ENCODE measurements at regions not wholly inside any gene's neighbourhood (a gene's known extent, or its start where the extent isn't known, plus 50 kb on each side); places are given as distances from the start of the nearest gene placed in this dataset.
"Not testable (repeated sequence)": the region's sequence is repeated elsewhere in the genome, so short reads cannot be mapped to it uniquely, and the experiment has no call there.

- no peak overlapping the region for H3K4me2 ChIP-seq (ENCODE audit: low read length)
- H3K9me3 ChIP-seq (replicated peaks; ENCODE audit: low read length), result no peaks in the 10 kb centered on the region
- H3K9ac ChIP-seq (ENCODE audit: low read depth, low read length), result no peak overlapping the region
- H3K4me1 ChIP-seq (ENCODE audit: control insufficient read depth, insufficient read depth, low read length), result peaks cover 3% of the 10 kb centered on the region
- no peak overlapping the region for H3K4me3 ChIP-seq (ENCODE audit: low read length)
- H3K36me3 ChIP-seq (ENCODE audit: insufficient read depth, low read length), result no peaks in the 10 kb centered on the region
- peaks cover 2% of the 10 kb centered on the region for H3K27me3 ChIP-seq (ENCODE audit: control insufficient read depth, insufficient read depth, low read length)
Observed at GRCh38 chr1:177429234-177429633, 258.5 kb downstream of the BRINP2 start.

GRCh38 chr1:177427811-177428210 is 257.1 kb downstream of the BRINP2 start:
- Histone ChIP-seq H3K4me2 (ENCODE audit: low read length) (no peak overlapping the region), H3K4me3 (ENCODE audit: low read length) (no peak overlapping the region), H3K27me3 (ENCODE audit: control insufficient read depth, insufficient read depth, low read length) (peaks cover 2% of the 10 kb centered on the region), H3K9me3 (replicated peaks; ENCODE audit: low read length) (no peaks in the 10 kb centered on the region), H3K36me3 (ENCODE audit: insufficient read depth, low read length) (no peaks in the 10 kb centered on the region), H3K4me1 (ENCODE audit: control insufficient read depth, insufficient read depth, low read length) (peaks cover 3% of the 10 kb centered on the region), H3K9ac (ENCODE audit: low read depth, low read length) (no peak overlapping the region)

- no peak overlapping the region for H3K4me3 ChIP-seq (ENCODE audit: low read length)
- no peak overlapping the region for H3K9ac ChIP-seq (ENCODE audit: low read depth, low read length)
- H3K9me3 ChIP-seq (replicated peaks; ENCODE audit: low read length), result no peaks in the 10 kb centered on the region
- H3K4me1 ChIP-seq (ENCODE audit: control insufficient read depth, insufficient read depth, low read length), result peaks cover 3% of the 10 kb centered on the region
- peaks cover 2% of the 10 kb centered on the region for H3K27me3 ChIP-seq (ENCODE audit: control insufficient read depth, insufficient read depth, low read length)
- H3K4me2 ChIP-seq (ENCODE audit: low read length), result no peak overlapping the region
- no peaks in the 10 kb centered on the region for H3K36me3 ChIP-seq (ENCODE audit: insufficient read depth, low read length)
Observed at GRCh38 chr1:177426497-177426896, 255.7 kb downstream of the BRINP2 start.

- H3K9ac ChIP-seq (ENCODE audit: low read depth, low read length), result no peak overlapping the region
- H3K9me3 ChIP-seq (replicated peaks; ENCODE audit: low read length), result no peaks in the 10 kb centered on the region
- H3K4me1 ChIP-seq (ENCODE audit: control insufficient read depth, insufficient read depth, low read length), result peaks cover 3% of the 10 kb centered on the region
- no peak overlapping the region for H3K4me3 ChIP-seq (ENCODE audit: low read length)
- H3K27me3 ChIP-seq (ENCODE audit: control insufficient read depth, insufficient read depth, low read length), result no peaks in the 10 kb centered on the region
- no peaks in the 10 kb centered on the region for H3K36me3 ChIP-seq (ENCODE audit: insufficient read depth, low read length)
- no peak overlapping the region for H3K4me2 ChIP-seq (ENCODE audit: low read length)
Observed at GRCh38 chr1:177425199-177425598, 254.4 kb downstream of the BRINP2 start.

- H3K9ac ChIP-seq (ENCODE audit: low read depth, low read length), result no peak overlapping the region
- H3K27me3 ChIP-seq (ENCODE audit: control insufficient read depth, insufficient read depth, low read length), result no peaks in the 10 kb centered on the region
- no peaks in the 10 kb centered on the region for H3K36me3 ChIP-seq (ENCODE audit: insufficient read depth, low read length)
- H3K9me3 ChIP-seq (replicated peaks; ENCODE audit: low read length), result no peaks in the 10 kb centered on the region
- no peak overlapping the region for H3K4me2 ChIP-seq (ENCODE audit: low read length)
- peaks cover 3% of the 10 kb centered on the region for H3K4me1 ChIP-seq (ENCODE audit: control insufficient read depth, insufficient read depth, low read length)
- H3K4me3 ChIP-seq (ENCODE audit: low read length), result no peak overlapping the region
Observed at GRCh38 chr1:177424744-177425143, 254.0 kb downstream of the BRINP2 start.

- H3K27me3 ChIP-seq (ENCODE audit: control insufficient read depth, insufficient read depth, low read length), result no peaks in the 10 kb centered on the region
- no peaks in the 10 kb centered on the region for H3K9me3 ChIP-seq (replicated peaks; ENCODE audit: low read length)
- peaks cover 3% of the 10 kb centered on the region for H3K4me1 ChIP-seq (ENCODE audit: control insufficient read depth, insufficient read depth, low read length)
- H3K4me3 ChIP-seq (ENCODE audit: low read length), result no peak overlapping the region
- no peaks in the 10 kb centered on the region for H3K36me3 ChIP-seq (ENCODE audit: insufficient read depth, low read length)
- H3K4me2 ChIP-seq (ENCODE audit: low read length), result no peak overlapping the region
- H3K9ac ChIP-seq (ENCODE audit: low read depth, low read length), result no peak overlapping the region
Observed at GRCh38 chr1:177423090-177423489, 252.3 kb downstream of the BRINP2 start.

- Histone ChIP-seq H3K27me3 (ENCODE audit: control insufficient read depth, insufficient read depth, low read length) (peaks cover 7% of the 10 kb centered on the region), H3K4me2 (ENCODE audit: low read length) (no peak overlapping the region), H3K4me1 (ENCODE audit: control insufficient read depth, insufficient read depth, low read length) (no peaks in the 10 kb centered on the region), H3K9me3 (replicated peaks; ENCODE audit: low read length) (no peaks in the 10 kb centered on the region), H3K9ac (ENCODE audit: low read depth, low read length) (no peak overlapping the region), H3K4me3 (ENCODE audit: low read length) (no peak overlapping the region), H3K36me3 (ENCODE audit: insufficient read depth, low read length) (no peaks in the 10 kb centered on the region)
Observed at GRCh38 chr1:177413982-177414596, 243.3 kb downstream of the BRINP2 start.

GRCh38 chr1:177411381-177411780 is 240.6 kb downstream of the BRINP2 start:
- H3K4me1 ChIP-seq (ENCODE audit: control insufficient read depth, insufficient read depth, low read length), result no peaks in the 10 kb centered on the region
- H3K4me2 ChIP-seq (ENCODE audit: low read length), result no peak overlapping the region
- H3K36me3 ChIP-seq (ENCODE audit: insufficient read depth, low read length), result no peaks in the 10 kb centered on the region
- no peaks in the 10 kb centered on the region for H3K9me3 ChIP-seq (replicated peaks; ENCODE audit: low read length)
- H3K27me3 ChIP-seq (ENCODE audit: control insufficient read depth, insufficient read depth, low read length), result peaks cover 7% of the 10 kb centered on the region
- no peak overlapping the region for H3K9ac ChIP-seq (ENCODE audit: low read depth, low read length)
- no peak overlapping the region for H3K4me3 ChIP-seq (ENCODE audit: low read length)

- Histone ChIP-seq H3K9ac (ENCODE audit: low read depth, low read length) (no peak overlapping the region), H3K4me3 (ENCODE audit: low read length) (no peak overlapping the region), H3K27me3 (ENCODE audit: control insufficient read depth, insufficient read depth, low read length) (peaks cover 7% of the 10 kb centered on the region), H3K4me1 (ENCODE audit: control insufficient read depth, insufficient read depth, low read length) (no peaks in the 10 kb centered on the region), H3K4me2 (ENCODE audit: low read length) (no peak overlapping the region), H3K9me3 (replicated peaks; ENCODE audit: low read length) (no peaks in the 10 kb centered on the region), H3K36me3 (ENCODE audit: insufficient read depth, low read length) (no peaks in the 10 kb centered on the region)
Observed at GRCh38 chr1:177410179-177410766, 239.5 kb downstream of the BRINP2 start.

- H3K4me3 ChIP-seq (ENCODE audit: low read length); H3K9ac ChIP-seq (ENCODE audit: low read depth, low read length); H3K36me3 ChIP-seq (ENCODE audit: insufficient read depth, low read length); H3K27me3 ChIP-seq (ENCODE audit: control insufficient read depth, insufficient read depth, low read length); H3K4me2 ChIP-seq (ENCODE audit: low read length); H3K4me1 ChIP-seq (ENCODE audit: control insufficient read depth, insufficient read depth, low read length); H3K9me3 ChIP-seq (replicated peaks; ENCODE audit: low read length): not testable (repeated sequence)
Observed at GRCh38 chr1:177406323-177406722, 235.6 kb downstream of the BRINP2 start.

- H3K9me3 ChIP-seq (replicated peaks; ENCODE audit: low read length), result no peaks in the 10 kb centered on the region
- H3K4me3 ChIP-seq (ENCODE audit: low read length), result no peak overlapping the region
Observed at GRCh38 chr1:177392336-177392735, 221.6 kb downstream of the BRINP2 start.

More at GRCh38 chr1:177392336-177392735, 221.6 kb downstream of the BRINP2 start:
- H3K27me3 ChIP-seq (ENCODE audit: control insufficient read depth, insufficient read depth, low read length), result no peaks in the 10 kb centered on the region
- H3K4me1 ChIP-seq (ENCODE audit: control insufficient read depth, insufficient read depth, low read length), result no peaks in the 10 kb centered on the region
- H3K9ac ChIP-seq (ENCODE audit: low read depth, low read length), result no peak overlapping the region
- no peak overlapping the region for H3K4me2 ChIP-seq (ENCODE audit: low read length)
- H3K36me3 ChIP-seq (ENCODE audit: insufficient read depth, low read length), result no peaks in the 10 kb centered on the region

All from skeletal muscle satellite cell (primary cell).